ENCODE measurements at regions not wholly inside any gene's neighbourhood (a gene's known extent, or its start where the extent isn't known, plus 50 kb on each side); places are given as distances from the start of the nearest gene placed in this dataset.

GRCh38 chr6:76677017-76677416 is 604.6 kb upstream of the IMPG1 start:
- H3K4me1 Mint-ChIP-seq (ENCODE audit: low read depth, unreplicated experiment), result no peaks in the 10 kb centered on the region
- intact Hi-C loops (cut with micrococcal nuclease; ENCODE audit: unreplicated experiment), result no loop called here
- H3K4me3 ChIP-seq (ENCODE audit: low read depth, low read length), result no peak overlapping the region
- TF ChIP-seq CTCF (IDR thresholded peaks at IDR 0.05; ENCODE audit: insufficient read depth in 1 of 2, low read depth in 1 of 2, low read length in 1 of 2, severe bottlenecking in 1 of 2, unreplicated experiment in 1 of 2), result no peak
- no peak overlapping the region for H3K27ac Mint-ChIP-seq (ENCODE audit: unreplicated experiment)
- CTCF ChIA-PET, result no interaction called here
- no peak overlapping the region for H3K4me3 Mint-ChIP-seq (ENCODE audit: unreplicated experiment)
- no peaks in the 10 kb centered on the region for H3K9me3 ChIP-seq
- H3K36me3 ChIP-seq (ENCODE audit: control insufficient read depth, insufficient read depth, low read length), result no peaks in the 10 kb centered on the region
- no peaks in the 10 kb centered on the region for H3K36me3 Mint-ChIP-seq (ENCODE audit: insufficient read depth, unreplicated experiment)
- H3K27me3 ChIP-seq (replicated peaks; ENCODE audit: control insufficient read depth, insufficient read depth, low read length), result no peaks in the 10 kb centered on the region
- BruUV-seq (replicated peaks), result no TSS peak
- H3K9me3 Mint-ChIP-seq (ENCODE audit: unreplicated experiment), result no peaks in the 10 kb centered on the region
- POLR2A ChIA-PET, result no interaction called here
- no peak for DNase-seq
- H3K27me3 Mint-ChIP-seq (ENCODE audit: insufficient read depth, unreplicated experiment), result peaks cover 9% of the 10 kb centered on the region
- H3K4me1 ChIP-seq, result no peaks in the 10 kb centered on the region

DNA sequence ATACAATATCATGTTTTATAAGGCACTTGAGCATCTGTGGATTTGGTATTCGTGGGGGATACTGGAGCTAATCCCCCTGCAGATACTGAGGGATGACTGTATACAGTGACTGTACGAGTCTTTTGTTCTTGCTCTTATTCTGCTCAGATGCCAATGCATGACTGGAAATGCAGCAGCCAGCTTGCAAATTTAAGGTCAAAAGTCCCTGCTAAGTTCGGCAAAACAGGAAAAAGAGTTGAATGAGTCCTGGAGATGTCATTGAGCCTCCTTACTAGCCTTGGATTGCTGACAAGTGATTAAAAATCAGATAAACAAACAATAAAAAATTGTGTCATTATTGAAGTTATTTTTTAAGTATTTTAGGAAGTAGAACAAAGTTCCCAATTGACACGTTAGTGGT is 599.3 kb upstream of the IMPG1 start:
- no peak for TF ChIP-seq CTCF (IDR thresholded peaks at IDR 0.05; ENCODE audit: insufficient read depth in 1 of 2, low read depth in 1 of 2, low read length in 1 of 2, severe bottlenecking in 1 of 2, unreplicated experiment in 1 of 2)
- no peaks in the 10 kb centered on the region for H3K9me3 Mint-ChIP-seq (ENCODE audit: unreplicated experiment)
- no peaks in the 10 kb centered on the region for H3K4me1 Mint-ChIP-seq (ENCODE audit: low read depth, unreplicated experiment)
- no peak overlapping the region for H3K27ac Mint-ChIP-seq (ENCODE audit: unreplicated experiment)
- Histone ChIP-seq H3K4me1 (no peaks in the 10 kb centered on the region), H3K36me3 (ENCODE audit: control insufficient read depth, insufficient read depth, low read length) (no peaks in the 10 kb centered on the region), H3K27me3 (replicated peaks; ENCODE audit: control insufficient read depth, insufficient read depth, low read length) (no peaks in the 10 kb centered on the region), H3K4me3 (ENCODE audit: low read depth, low read length) (no peak overlapping the region), H3K9me3 (no peaks in the 10 kb centered on the region)
- intact Hi-C loops (cut with micrococcal nuclease; ENCODE audit: unreplicated experiment), result no loop called here
- POLR2A ChIA-PET, result no interaction called here
- CTCF ChIA-PET, result no interaction called here
- BruUV-seq (replicated peaks), result no TSS peak
- H3K4me3 Mint-ChIP-seq (ENCODE audit: unreplicated experiment), result no peak overlapping the region
- DNase-seq, result no peak
- no peaks in the 10 kb centered on the region for H3K36me3 Mint-ChIP-seq (ENCODE audit: insufficient read depth, unreplicated experiment)
- peaks cover 2% of the 10 kb centered on the region for H3K27me3 Mint-ChIP-seq (ENCODE audit: insufficient read depth, unreplicated experiment)

DNA sequence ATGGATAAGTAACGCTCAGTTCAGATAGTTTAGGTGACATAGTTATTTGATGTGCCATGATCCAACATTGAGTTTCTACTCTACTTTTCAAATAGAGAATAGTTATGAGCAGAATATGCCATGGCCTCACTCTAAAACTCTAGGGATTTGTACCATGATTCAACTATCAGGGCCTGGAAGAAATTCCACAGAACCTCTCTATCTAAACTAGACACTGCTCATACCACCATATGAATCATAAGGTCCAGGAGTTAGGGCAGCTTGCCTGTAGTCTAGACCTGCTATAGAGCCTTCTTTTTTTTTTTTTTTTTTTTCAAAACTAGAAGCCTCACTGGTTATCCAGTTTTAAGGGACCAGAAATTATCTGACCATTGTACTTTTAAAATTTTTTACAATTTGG is 571.8 kb upstream of the IMPG1 start:
- ChIA-PET POLR2A (no interaction called here), CTCF (no interaction called here)
- H3K27me3 Mint-ChIP-seq (ENCODE audit: insufficient read depth, unreplicated experiment), result peaks cover 3% of the 10 kb centered on the region
- intact Hi-C loops (cut with micrococcal nuclease; ENCODE audit: unreplicated experiment), result no loop called here
- H3K27me3 ChIP-seq (replicated peaks; ENCODE audit: control insufficient read depth, insufficient read depth, low read length), result no peaks in the 10 kb centered on the region
- no peak overlapping the region for H3K27ac Mint-ChIP-seq (ENCODE audit: unreplicated experiment)
- no peaks in the 10 kb centered on the region for H3K4me1 Mint-ChIP-seq (ENCODE audit: low read depth, unreplicated experiment)
- no peak for DNase-seq
- TF ChIP-seq CTCF (IDR thresholded peaks at IDR 0.05; ENCODE audit: insufficient read depth in 1 of 2, low read depth in 1 of 2, low read length in 1 of 2, severe bottlenecking in 1 of 2, unreplicated experiment in 1 of 2), result no peak
- no TSS peak for BruUV-seq (replicated peaks)
- H3K9me3 Mint-ChIP-seq (ENCODE audit: unreplicated experiment), result no peaks in the 10 kb centered on the region
- H3K9me3 ChIP-seq, result no peaks in the 10 kb centered on the region
- H3K4me1 ChIP-seq, result no peaks in the 10 kb centered on the region
- no peaks in the 10 kb centered on the region for H3K36me3 ChIP-seq (ENCODE audit: control insufficient read depth, insufficient read depth, low read length)
- no peak overlapping the region for H3K4me3 Mint-ChIP-seq (ENCODE audit: unreplicated experiment)
- H3K36me3 Mint-ChIP-seq (ENCODE audit: insufficient read depth, unreplicated experiment), result no peaks in the 10 kb centered on the region
- no peak overlapping the region for H3K4me3 ChIP-seq (ENCODE audit: low read depth, low read length)
